ENCODE measurements at regions not wholly inside any gene's neighbourhood (a gene's known extent, or its start where the extent isn't known, plus 50 kb on each side); places are given as distances from the start of the nearest gene placed in this dataset.
"Not testable (repeated sequence)": the region's sequence is repeated elsewhere in the genome, so short reads cannot be mapped to it uniquely, and the experiment has no call there.

DNA sequence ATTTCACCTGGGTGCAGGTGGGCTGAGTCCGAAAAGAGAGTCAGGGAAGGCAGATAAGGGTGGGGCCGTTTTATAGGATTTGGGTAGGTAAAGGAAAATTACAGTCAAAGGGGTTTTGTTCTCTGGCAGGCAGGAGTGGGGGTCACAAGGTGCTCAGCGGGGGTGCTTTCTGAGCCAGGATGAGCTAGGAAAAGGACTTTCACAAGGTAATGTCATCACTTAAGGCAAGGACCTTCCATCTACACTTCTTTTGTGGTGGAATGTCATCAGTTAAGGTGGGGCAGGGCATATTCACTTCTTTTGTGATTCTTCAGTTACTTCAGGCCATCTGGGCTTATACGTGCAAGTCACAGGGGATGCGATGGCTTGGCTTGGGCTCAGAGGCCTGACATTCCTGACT lies 68.6 kb upstream of the ARG1 start:
- not testable (repeated sequence) for H3K36me3 Mint-ChIP-seq; DNase-seq (ENCODE audit: low spot score in 2 of 2); H3K9me3 Mint-ChIP-seq; H3K27ac Mint-ChIP-seq; ATAC-seq

DNA sequence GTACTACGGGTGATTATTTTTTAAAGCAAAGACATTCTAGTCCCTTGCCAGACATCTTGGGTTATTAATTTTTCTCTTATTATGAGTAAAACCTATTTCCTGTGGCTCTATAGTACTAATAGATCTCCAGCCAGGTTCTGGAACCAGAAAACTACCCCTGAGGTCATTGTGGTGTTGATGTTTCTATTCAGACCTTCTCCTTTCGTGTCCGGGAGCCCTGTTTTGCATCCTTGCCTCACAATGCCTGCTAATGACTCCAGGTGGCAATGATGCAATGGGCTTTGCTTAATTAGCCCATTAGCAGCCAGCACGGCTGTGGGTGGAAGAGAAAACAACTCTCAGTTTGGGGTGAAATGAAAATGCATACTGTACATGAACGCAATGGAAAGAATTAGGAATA lies 62.9 kb upstream of the ARG1 start:
- DNase-seq (ENCODE audit: low spot score in 2 of 2) (no peak), ATAC-seq (no peak)
- Mint-ChIP-seq H3K27ac (no peak overlapping the region), H3K9me3 (no peaks in the 10 kb centered on the region), H3K36me3 (no peaks in the 10 kb centered on the region)

DNA sequence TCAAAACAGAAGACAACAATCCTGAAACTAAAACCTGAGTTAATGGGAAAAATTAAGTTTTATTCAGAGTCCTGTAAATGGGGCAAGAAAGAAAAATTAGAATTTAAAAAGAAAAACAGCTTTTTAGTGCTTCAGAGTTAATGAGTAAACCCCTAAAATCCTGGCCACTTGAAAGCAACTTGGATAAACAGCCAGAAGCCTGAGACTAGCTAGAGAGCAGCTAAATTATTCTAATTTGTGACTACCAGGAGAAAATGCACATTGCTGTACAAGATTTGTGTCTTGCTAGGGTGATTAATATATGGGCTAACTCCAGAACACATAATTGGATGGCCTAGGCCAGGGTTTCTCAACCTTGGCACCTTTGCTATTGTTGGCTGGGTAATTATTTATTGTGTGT lies 62.4 kb upstream of the ARG1 start:
- DNase-seq (ENCODE audit: low spot score in 2 of 2) = no peak
- Mint-ChIP-seq H3K36me3 (no peaks in the 10 kb centered on the region), H3K9me3 (peaks cover 0 to 1% of the 10 kb centered on the region in 2 donors), H3K27ac (no peak overlapping the region)
- no peak for ATAC-seq

DNA sequence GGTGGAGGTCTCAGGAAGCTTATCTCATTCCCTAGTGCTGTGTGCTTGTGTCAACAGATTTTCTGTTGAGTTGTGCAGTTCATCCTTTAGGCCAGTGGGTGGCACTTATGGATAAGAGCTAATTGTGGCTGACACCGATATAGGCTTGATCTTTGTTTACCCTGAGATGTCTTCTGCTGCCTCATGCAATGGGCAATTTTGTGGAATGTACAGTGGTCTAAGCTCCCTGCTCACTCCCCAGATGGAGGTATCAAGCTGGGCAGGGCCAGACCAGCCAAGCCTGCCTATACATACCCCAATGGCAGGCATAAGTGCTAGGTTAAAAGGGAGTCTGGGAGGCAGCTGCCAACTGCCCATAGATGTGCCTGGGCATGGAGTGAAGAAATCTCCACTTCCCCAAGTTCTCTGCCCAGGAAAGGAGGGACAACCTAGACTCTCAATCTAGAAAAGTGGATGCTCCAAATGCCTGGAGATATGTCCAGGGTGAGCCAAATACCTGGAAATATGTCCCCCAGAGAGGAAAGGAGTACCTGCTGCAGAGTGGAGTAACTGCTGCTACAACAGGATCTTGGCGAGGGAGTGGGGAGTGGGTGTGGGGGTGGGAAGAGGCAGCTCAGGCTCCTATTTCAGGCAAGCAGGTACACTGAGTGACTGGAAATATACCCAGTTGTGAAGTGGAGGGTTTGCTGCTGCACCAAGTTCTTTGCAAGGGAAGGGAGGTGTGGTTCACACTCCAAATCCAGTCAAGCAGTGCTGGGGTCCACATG lies 53.2 kb upstream of the ARG1 start:
- DNase-seq (ENCODE audit: low spot score in 2 of 2) (peak in 1 of 2 donors; percentile 26), ATAC-seq (peak; percentile 88 to 93)
- Mint-ChIP-seq H3K36me3 (no peaks in the 10 kb centered on the region), H3K9me3 (peaks cover 0 to 5% of the 10 kb centered on the region in 2 donors), H3K27ac (no peak overlapping the region)

All from activated naive CD4-positive, alpha-beta T cell treated with anti-CD3 and anti-CD28 coated beads, Interleukin-2, amount 50 U/mL, for 72 hours (primary cell).